Kasumi-1 (cell line): ENCODE measurements at regions not wholly inside any gene's neighbourhood (a gene's known extent, or its start where the extent isn't known, plus 50 kb on each side); places are given as distances from the start of the nearest gene placed in this dataset.

Experiments
- DNase-seq, 2 experiments: peaks; one replicate each; lab custom pipeline; 2025; lab: John Stamatoyannopoulos, UW

DNA sequence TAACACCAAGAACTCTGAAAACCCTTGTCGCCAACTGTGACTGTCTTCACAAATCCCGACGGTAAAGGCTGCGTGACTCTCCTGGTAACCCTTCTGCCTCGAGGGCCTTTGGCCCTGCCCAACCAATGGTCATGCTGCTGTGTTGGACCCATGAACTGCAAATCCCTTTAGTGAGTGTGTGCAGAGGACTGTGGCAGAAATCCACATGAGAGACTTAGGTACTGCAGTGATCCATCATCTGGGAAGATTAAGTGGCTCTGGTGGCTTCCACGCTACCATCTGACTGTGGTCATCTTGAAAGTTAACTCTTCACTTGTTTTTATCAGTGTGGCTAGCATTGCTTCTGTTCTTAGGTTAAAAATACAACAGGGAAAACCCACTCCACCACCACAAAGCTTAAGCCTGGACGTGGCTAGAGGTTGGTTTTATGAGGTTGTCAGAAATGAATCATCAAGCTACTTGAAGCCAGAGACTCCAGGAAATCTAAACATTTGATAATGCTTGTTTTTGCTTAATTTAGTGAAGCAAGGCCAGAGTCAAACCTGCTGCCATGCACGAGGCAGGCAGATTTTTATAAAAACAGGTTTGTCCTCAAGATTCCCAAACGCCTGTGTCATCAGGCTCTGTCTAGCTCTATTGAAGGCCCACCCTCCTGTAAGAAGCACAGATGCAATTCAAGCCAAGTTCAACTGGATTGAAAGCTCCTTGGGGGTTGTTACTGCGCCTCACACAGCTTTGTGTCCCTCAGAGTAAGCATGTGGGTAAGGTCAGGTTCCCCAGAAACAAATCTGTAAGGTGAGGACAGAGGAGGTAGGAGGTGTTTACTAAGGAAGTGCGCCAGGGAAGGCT lies 52.7 kb upstream of the ERCC6L2 start:
- DNase-seq = no peak

GRCh38 chr9:95822015-95822414 lies 53.5 kb upstream of the ERCC6L2 start:
- no peak for DNase-seq

DNA sequence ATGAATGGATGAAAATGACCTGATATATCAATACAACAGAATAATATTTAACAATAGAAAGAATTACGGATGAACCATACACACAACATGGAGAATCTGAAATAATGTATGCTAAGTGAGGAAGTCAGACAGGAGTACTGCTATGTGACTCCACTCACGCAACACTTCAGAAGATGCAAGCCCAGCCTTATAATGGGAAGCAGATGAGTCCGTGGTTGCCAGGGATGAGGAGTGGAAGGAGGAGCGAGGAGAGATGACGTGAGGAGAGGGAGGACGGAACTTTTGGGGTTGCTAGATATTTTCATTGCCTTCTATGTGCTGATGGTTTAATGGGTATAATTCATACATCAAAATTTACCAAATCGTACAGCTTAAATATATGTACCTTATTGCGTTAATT lies 55.4 kb upstream of the ERCC6L2 start:
- no peak for DNase-seq

DNA sequence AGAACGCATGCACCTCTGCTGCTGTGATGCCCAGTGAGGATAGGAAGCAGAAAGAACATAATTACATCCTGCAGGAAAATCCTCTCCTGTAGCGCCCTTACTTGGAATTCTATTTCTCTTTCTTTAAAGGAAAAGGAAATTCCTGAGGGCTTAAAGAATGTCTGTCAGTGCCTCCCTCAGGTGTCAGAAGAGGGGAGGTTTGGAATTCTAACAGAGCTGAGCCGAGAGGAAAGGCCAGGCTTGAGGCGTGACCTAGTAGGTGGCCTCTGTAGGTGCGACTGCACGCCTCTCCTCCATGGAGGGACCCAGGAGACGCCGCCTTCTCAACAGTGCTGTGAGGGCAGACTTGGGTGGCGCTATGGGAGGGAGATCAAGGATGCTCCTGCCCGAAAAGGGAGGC lies 55.9 kb upstream of the ERCC6L2 start:
- DNase-seq = no peak

GRCh38 chr9:95817205-95817604 lies 58.3 kb upstream of the ERCC6L2 start:
- no peak for DNase-seq

DNA sequence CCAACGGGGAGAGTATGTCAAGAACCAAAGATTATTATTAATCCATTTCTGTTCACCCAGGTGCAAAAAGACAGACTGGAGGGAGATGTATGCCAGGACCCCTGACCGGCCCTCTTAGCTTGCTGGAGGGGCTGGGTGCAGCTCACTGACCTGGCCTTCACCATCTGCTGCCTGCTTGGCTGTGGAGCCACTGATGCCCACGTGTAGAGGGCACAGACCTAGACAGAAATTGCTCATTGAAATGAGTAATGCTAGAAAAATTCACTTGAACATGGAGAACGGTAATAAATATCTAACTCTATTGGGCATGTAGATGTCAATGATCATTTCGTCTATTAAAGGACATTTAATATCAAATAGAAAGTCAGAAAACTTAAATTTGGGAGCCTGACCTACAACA lies 58.8 kb upstream of the ERCC6L2 start:
- no peak for DNase-seq

GRCh38 chr9:95815961-95816360 lies 59.5 kb upstream of the ERCC6L2 start:
- DNase-seq = no peak

GRCh38 chr9:95815133-95815532 lies 60.4 kb upstream of the ERCC6L2 start:
- no peak for DNase-seq

DNA sequence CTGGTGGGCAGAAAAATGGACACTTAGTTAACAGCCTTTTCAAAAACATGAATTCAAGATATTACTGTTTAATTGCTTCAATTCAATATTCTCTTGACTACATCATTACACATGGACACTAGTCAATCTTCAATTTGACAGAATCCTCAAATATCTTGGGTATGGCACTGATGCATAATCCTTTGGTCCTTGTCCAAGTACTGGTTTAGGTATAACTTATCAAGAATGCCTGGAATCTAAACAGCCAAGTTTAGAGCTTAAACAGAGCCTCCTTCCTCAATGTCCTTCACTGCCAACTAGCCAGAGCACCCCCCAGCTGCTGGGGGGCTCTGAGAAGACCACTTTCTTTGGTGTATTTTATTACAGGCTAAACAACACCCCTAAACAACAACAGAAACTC lies 61.6 kb upstream of the ERCC6L2 start:
- DNase-seq = no peak

DNA sequence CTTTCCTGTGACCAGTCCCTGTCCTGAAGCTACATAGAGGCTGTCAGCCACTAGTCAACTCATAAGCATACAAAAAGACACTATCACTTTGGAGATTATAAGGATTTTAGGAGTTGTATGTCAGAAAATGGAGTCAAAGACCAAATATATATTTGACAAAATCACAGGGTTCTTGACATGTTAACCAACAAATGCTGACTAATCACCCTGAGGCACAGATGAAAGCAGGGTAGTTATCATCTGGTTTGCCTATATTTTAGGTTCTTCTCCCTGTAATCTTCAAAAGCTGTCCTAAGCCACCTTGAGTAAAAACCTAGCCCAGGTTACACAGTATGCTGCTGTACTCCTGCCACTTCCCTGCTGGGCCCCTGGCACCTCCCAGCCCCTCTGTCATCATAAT lies 64.7 kb upstream of the ERCC6L2 start:
- DNase-seq = no peak

DNA sequence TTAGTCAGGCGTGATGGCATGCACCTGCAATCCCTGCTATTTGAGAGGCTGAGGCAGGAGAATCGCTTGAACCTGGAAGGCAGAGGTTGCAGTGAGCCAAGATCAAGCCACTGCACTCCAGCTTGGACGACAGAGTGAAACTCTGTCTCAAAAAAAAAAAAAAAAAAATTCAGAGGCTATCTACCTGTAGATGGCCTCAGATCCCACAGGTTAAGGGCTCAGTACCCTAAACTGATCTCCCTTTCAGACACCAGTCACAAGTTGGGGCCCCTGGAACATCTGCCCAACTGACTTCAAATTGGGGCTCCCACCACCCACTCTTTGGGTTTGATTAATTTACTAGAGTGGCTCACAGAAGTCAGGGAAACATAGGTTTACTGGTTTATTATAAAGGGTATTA lies 65.4 kb upstream of the ERCC6L2 start:
- no peak for DNase-seq

DNA sequence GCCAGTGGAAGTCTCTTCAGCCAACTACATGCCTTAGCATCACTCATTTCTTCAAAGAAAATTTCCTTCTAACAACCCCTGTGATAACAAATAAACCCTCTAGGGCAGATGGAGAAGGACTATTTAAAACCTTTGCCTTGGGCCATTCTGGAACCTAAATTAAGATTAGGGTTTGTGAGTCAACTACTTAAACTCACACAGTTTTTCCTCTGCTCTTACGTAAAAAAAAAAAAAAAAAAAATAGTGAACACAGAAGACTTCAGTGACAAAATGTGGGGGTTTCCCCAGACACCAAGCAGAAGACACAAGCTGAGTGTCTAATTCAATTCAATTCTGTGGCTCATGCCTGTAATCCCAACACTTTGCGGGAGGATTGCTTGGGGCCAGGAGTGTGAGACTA lies 65.8 kb upstream of the ERCC6L2 start:
- DNase-seq = no peak

- no peak for DNase-seq
Measured at GRCh38 chr9:95808011-95808410, 67.5 kb upstream of the ERCC6L2 start.

DNA sequence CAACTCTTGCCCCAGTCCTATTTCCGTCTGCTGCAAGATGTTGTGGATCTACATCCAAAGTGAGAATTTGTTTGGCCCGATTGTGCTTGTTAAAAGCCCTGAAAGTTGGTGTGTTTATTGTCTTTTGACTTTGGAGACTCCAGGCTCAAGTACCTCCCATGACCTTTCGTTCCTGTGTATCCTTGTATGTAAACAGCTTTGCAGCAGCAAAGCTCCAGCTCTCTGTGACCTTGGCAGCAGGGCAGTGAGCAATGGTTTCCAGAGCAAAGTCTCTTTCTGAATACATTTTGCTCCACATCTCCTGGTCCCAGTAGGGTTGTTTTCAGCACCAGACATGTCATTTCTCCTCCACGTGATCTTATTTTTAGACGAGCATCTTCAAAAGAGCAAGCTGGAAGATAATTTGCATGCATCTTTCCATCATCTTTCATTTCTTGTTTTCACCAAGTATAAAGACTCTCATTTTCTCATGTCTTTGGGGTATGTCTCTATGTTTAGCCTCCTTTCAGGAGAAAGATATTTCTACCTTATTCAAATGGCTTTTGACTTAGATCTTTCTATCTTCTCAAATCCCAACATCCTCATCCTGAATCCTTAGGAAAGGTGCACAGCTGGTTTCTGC lies 68.1 kb upstream of the ERCC6L2 start:
- DNase-seq = no peak

DNA sequence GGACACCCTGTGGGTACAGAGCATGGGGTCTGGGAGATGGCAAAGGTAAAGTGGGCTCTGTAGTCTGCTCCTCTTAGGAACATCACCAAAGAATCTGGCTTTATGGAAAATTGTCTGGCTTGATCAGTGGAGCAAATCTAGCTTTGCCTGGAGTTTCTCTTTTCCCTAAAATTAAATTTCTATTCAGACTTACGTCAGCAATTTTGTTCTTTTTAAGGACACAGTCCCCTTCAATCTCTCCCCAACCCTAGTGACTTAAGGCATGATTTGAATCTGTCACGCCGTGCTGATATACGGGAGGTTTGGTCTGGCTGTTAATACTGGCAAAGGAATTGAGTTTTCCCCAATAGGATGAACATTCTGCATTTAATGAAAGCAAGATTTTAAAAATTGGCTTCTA lies 72.3 kb upstream of the ERCC6L2 start:
- no peak for DNase-seq

DNA sequence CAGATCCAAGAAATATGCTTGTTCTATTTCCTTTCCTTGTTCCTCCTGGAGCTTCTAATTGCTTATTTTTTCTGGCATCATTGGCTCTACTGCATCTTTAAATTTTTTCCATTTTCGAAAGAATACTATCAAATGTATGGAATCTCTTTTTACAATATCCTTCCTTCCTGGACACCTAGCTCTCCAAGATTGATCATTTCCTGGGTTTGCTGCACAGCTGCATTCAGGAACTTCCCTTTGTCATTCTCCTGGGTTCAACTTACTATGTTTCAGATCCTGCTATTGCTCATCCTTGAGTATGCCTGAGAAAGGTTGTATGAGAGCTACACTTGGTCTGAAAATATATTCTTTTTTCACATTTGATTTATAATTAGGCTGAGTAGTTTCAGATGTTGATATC lies 73.7 kb upstream of the ERCC6L2 start:
- DNase-seq = no peak

GRCh38 chr9:95796029-95796428 lies 79.5 kb upstream of the ERCC6L2 start:
- DNase-seq = no peak

DNA sequence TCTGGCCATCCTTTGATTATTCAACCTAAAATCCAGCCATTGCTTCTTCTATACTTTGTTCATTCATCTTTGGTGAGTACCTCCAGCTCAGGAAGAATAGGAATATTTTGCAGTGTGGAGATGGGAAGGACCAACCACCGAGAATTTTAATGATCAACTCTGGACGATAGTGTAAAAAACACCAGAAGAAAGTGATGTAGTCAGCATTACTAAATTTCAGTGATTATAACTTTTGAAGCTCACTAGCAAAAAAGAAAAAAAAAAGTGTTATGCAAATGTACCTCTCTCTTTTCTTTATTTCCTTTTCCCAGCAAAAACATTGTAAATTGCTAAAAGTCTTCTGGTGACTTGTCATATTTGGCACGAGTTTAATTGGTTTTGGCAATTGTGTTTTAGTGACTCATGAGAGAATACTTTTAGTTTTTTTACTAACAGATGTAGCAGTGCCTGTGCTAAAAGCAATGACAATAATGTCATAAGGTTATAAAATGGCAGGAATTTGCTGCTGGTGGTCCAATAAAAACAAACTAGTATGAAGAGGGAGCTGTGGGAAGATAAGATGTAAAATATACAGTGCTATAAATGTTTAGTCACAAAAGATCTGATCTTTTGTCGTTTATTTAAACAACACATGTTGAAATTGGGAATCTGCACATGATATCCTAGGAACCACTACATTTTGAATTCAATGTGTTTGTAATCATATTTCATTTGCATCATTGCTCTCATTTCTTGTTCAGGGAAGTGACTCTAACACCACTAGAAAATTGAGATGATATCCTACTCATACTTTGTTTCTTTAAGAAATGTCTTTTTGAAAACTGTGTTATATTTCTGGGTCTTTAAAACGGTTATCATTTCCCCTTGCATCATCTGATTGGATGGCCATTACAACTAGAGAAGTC lies 81.3 kb upstream of the ERCC6L2 start:
- DNase-seq = no peak

DNA sequence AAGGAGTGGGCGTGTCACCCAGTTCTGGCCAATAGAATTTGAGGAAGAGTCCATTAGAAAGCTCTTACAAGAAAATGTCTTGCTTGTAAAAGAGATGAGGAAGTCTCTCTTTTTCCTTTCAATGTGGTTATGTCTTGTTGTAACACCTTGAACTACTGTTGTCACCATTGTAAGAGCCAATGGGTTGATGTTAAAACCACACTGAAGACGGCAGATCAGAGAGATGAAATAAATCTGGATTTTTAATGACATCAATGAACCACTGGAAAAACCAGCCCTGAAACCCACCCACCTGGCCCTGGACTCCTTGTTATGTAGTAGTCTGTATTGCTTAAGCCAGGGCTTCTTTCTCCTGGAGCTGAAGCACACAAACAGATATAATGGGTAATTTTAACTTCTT lies 83.8 kb upstream of the ERCC6L2 start:
- no peak for DNase-seq

GRCh38 chr9:95791286-95791685 lies 84.2 kb upstream of the ERCC6L2 start:
- no peak for DNase-seq

DNA sequence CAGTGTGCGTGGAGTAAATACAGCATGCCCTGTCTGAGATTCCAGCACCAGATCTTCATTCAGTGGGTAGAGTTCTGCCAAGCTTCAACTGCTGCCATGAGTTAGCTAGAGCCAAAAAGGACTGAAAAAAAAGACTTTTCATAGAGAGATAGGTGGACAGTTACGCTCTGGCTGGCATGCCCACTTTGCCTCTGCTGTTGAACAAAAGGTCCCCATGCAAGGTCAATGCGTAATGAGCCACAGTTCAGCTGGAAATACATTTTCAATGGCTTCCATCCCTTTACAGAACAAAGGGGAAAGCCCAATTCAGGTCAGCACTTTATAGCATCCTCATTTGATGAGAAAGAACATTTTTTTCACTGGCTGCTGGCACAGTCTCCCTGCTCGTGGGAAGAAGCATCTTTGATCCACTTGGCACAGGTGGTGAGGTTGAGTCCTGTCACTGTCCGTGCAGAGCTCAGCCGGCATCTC lies 86.9 kb upstream of the ERCC6L2 start:
- no peak for DNase-seq

GRCh38 chr9:95788021-95788420 lies 87.5 kb upstream of the ERCC6L2 start:
- DNase-seq = no peak

- DNase-seq = no peak
Measured at GRCh38 chr9:95785209-95785608, 90.3 kb upstream of the ERCC6L2 start.
